ENCODE measurements at regions not wholly inside any gene's neighbourhood (a gene's known extent, or its start where the extent isn't known, plus 50 kb on each side); places are given as distances from the start of the nearest gene placed in this dataset.

GRCh38 chr7:35523292-35523691 lies 171.6 kb downstream of the HERPUD2 start:
- no peak for DNase-seq
- Histone ChIP-seq H3K9me3 (ENCODE audit: control insufficient read depth in 2 of 3, insufficient read depth in 1 of 3, low read length in 3 of 3) (no peaks in the 10 kb centered on the region), H3K4me3 (ENCODE audit: low read length in 3 of 3) (no peak overlapping the region), H3K27me3 (ENCODE audit: control insufficient read depth, insufficient read depth, low read length) (no peaks in the 10 kb centered on the region), H3K27ac (ENCODE audit: low read depth in 2 of 2, low read length in 2 of 2) (no peak overlapping the region), H3K36me3 (ENCODE audit: control insufficient read depth in 2 of 3, insufficient read depth in 3 of 3, low read length in 3 of 3) (no peaks in the 10 kb centered on the region), H3K4me1 (ENCODE audit: control insufficient read depth in 2 of 3, insufficient read depth in 2 of 3, low read depth in 1 of 3, low read length in 3 of 3) (no peaks in the 10 kb centered on the region), H3K9ac (ENCODE audit: low read length in 3 of 3) (no peak overlapping the region)
- intact Hi-C loops (cut with DNase I): no loop called here
- no peak for TF ChIP-seq CTCF (IDR thresholded peaks at IDR 0.05; ENCODE audit: borderline replicate concordance, extremely low read depth, insufficient read depth)
- FAIRE-seq: no peak

- FAIRE-seq (no peak), DNase-seq (no peak)
- Histone ChIP-seq H3K27me3 (ENCODE audit: control insufficient read depth, insufficient read depth, low read length) (no peaks in the 10 kb centered on the region), H3K4me3 (ENCODE audit: low read length in 3 of 3) (no peak overlapping the region), H3K27ac (ENCODE audit: low read depth in 2 of 2, low read length in 2 of 2) (no peak overlapping the region), H3K4me1 (ENCODE audit: control insufficient read depth in 2 of 3, insufficient read depth in 2 of 3, low read depth in 1 of 3, low read length in 3 of 3) (no peaks in the 10 kb centered on the region), H3K9ac (ENCODE audit: low read length in 3 of 3) (no peak overlapping the region), H3K9me3 (ENCODE audit: control insufficient read depth in 2 of 3, insufficient read depth in 1 of 3, low read length in 3 of 3) (no peaks in the 10 kb centered on the region), H3K36me3 (ENCODE audit: control insufficient read depth in 2 of 3, insufficient read depth in 3 of 3, low read length in 3 of 3) (no peaks in the 10 kb centered on the region)
- intact Hi-C loops (cut with DNase I): no loop called here
- TF ChIP-seq CTCF (IDR thresholded peaks at IDR 0.05; ENCODE audit: borderline replicate concordance, extremely low read depth, insufficient read depth): no peak
Observed at GRCh38 chr7:35522697-35523096, 172.2 kb downstream of the HERPUD2 start.

- no peak overlapping the region for H3K4me3 ChIP-seq (ENCODE audit: low read length in 3 of 3)
- no peak overlapping the region for H3K9ac ChIP-seq (ENCODE audit: low read length in 3 of 3)
- intact Hi-C loops (cut with DNase I): no loop called here
- no peak overlapping the region for H3K27ac ChIP-seq (ENCODE audit: low read depth in 2 of 2, low read length in 2 of 2)
- DNase-seq: no peak
- no peaks in the 10 kb centered on the region for H3K4me1 ChIP-seq (ENCODE audit: control insufficient read depth in 2 of 3, insufficient read depth in 2 of 3, low read depth in 1 of 3, low read length in 3 of 3)
- no peak for TF ChIP-seq CTCF (IDR thresholded peaks at IDR 0.05; ENCODE audit: borderline replicate concordance, extremely low read depth, insufficient read depth)
- FAIRE-seq: no peak
- H3K27me3 ChIP-seq (ENCODE audit: control insufficient read depth, insufficient read depth, low read length): no peaks in the 10 kb centered on the region
- H3K9me3 ChIP-seq (ENCODE audit: control insufficient read depth in 2 of 3, insufficient read depth in 1 of 3, low read length in 3 of 3): no peaks in the 10 kb centered on the region
- H3K36me3 ChIP-seq (ENCODE audit: control insufficient read depth in 2 of 3, insufficient read depth in 3 of 3, low read length in 3 of 3): no peaks in the 10 kb centered on the region
Observed at GRCh38 chr7:35521941-35522340, 173.0 kb downstream of the HERPUD2 start.
